ENCODE measurements at regions not wholly inside any gene's neighbourhood (a gene's known extent, or its start where the extent isn't known, plus 50 kb on each side); places are given as distances from the start of the nearest gene placed in this dataset.

GRCh38 chr1:213891989-213892902, 95.5 kb upstream of the PROX1 start:
- TF ChIP-seq, protein P1, sequence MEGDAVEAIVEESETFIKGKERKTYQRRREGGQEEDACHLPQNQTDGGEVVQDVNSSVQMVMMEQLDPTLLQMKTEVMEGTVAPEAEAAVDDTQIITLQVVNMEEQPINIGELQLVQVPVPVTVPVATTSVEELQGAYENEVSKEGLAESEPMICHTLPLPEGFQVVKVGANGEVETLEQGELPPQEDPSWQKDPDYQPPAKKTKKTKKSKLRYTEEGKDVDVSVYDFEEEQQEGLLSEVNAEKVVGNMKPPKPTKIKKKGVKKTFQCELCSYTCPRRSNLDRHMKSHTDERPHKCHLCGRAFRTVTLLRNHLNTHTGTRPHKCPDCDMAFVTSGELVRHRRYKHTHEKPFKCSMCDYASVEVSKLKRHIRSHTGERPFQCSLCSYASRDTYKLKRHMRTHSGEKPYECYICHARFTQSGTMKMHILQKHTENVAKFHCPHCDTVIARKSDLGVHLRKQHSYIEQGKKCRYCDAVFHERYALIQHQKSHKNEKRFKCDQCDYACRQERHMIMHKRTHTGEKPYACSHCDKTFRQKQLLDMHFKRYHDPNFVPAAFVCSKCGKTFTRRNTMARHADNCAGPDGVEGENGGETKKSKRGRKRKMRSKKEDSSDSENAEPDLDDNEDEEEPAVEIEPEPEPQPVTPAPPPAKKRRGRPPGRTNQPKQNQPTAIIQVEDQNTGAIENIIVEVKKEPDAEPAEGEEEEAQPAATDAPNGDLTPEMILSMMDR (IDR thresholded peaks at IDR 0.05; ENCODE audit: extremely low read depth, insufficient read depth, missing control alignments), result no peak
- no peak for DNase-seq (ENCODE audit: low spot score)
- in situ Hi-C loops (cut with MboI; ENCODE audit: low pct_unique_long_range_greater_than_20kb, low sequenced_read_pairs, unreplicated experiment), result no loop called here

DNA sequence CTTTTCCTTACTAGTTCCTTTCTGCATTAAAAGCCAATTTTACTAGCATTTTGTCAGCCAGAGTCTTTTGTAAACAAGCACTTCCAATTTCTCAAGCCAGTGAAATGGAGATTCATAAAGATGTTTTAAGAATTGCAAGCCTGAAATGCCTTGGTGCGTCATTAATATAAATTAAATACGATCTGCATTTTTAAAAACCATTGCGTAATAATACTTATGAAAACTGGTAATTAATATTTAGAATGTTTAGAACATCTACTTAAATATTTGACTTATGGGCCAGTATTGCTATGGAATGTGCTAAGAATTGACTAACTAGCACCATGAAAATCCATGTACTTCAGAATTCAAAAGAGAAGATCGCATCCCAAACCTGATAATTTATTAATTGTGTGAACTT, 89.1 kb upstream of the PROX1 start:
- in situ Hi-C loops (cut with MboI; ENCODE audit: low pct_unique_long_range_greater_than_20kb, low sequenced_read_pairs, unreplicated experiment), result no loop called here
- no peak for DNase-seq (ENCODE audit: low spot score)
- TF ChIP-seq, protein P1 (IDR thresholded peaks at IDR 0.05; ENCODE audit: extremely low read depth, insufficient read depth, missing control alignments), result no peak

DNA sequence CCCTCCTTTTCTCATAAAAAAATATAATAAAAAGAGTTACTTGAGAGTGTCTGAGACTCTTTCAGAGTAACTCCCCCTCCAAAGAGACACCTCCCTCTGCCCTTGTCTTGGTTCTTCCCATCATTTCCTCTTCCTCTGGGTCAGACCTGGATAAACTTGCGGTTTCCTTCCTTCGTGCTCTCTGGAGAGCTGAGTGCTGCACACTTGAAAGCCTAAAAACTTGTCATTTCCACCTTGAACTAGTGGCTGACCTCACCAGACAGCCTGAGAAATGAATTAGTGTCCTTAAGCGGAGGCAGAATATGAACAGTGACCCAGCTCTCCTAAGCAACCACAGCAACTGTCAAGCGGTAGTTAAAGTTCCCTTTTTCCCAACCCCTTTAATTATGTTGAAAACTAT, 88.4 kb upstream of the PROX1 start:
- DNase-seq (ENCODE audit: low spot score), result no peak
- in situ Hi-C loops (cut with MboI; ENCODE audit: low pct_unique_long_range_greater_than_20kb, low sequenced_read_pairs, unreplicated experiment), result no loop called here
- TF ChIP-seq, protein P1 (IDR thresholded peaks at IDR 0.05; ENCODE audit: extremely low read depth, insufficient read depth, missing control alignments), result no peak

GRCh38 chr1:213905344-213905743, 82.4 kb upstream of the PROX1 start:
- TF ChIP-seq, protein P1 (IDR thresholded peaks at IDR 0.05; ENCODE audit: extremely low read depth, insufficient read depth, missing control alignments), result no peak
- in situ Hi-C loops (cut with MboI; ENCODE audit: low pct_unique_long_range_greater_than_20kb, low sequenced_read_pairs, unreplicated experiment), result no loop called here
- no peak for DNase-seq (ENCODE audit: low spot score)

DNA sequence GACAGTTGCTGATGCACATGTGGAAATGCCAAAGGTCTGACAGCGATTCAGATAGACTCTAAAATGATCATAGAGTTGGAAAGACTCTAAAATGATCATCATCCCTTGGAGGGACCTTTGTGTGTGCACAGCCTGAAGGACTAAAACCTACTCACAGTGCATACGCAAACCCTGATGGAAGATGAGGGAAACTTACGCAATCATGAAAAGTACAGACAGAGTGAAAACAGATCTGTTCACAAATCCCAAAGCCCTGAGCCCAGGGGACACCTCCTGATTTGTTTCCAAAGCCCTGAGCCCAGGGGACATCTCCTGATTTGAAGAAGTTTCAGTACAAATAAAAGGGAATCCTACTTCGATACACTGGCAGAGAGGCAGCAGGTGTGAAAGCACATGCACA, 79.3 kb upstream of the PROX1 start:
- DNase-seq (ENCODE audit: low spot score), result no peak
- in situ Hi-C loops (cut with MboI; ENCODE audit: low pct_unique_long_range_greater_than_20kb, low sequenced_read_pairs, unreplicated experiment), result no loop called here
- TF ChIP-seq, protein P1 (IDR thresholded peaks at IDR 0.05; ENCODE audit: extremely low read depth, insufficient read depth, missing control alignments), result no peak

GRCh38 chr1:213914392-213914791, 73.4 kb upstream of the PROX1 start:
- TF ChIP-seq, protein P1 (IDR thresholded peaks at IDR 0.05; ENCODE audit: extremely low read depth, insufficient read depth, missing control alignments), result no peak
- in situ Hi-C loops (cut with MboI; ENCODE audit: low pct_unique_long_range_greater_than_20kb, low sequenced_read_pairs, unreplicated experiment), result no loop called here
- DNase-seq (ENCODE audit: low spot score), result no peak
